SK-N-SH (cell line): ENCODE measurements at regions not wholly inside any gene's neighbourhood (a gene's known extent, or its start where the extent isn't known, plus 50 kb on each side); places are given as distances from the start of the nearest gene placed in this dataset.
A peak's percentile ranks its signal among the peaks of the same experiment; 100 is the strongest.

Experiments
- CTCF ChIA-PET: fragments of 300-600, 350-600 bp; formaldehyde crosslinking; extraction: SDS; loops from one replicate; lab custom pipeline; 2021; lab: Yijun Ruan, JAX
- POLR2A ChIA-PET: fragments of 350-600 bp; sonication (Branson Sonifier 250); formaldehyde crosslinking; extraction: SDS; loops from one replicate; lab custom pipeline; 2020; ENCODE audit warnings: antibody characterized with exemption, inconsistent platforms; lab: Yijun Ruan, JAX
- DNase-seq: peaks from one replicate; pipeline ENCODE4 v3.0.0; 2012
- H2AFZ ChIP-seq: fragments of 200-600 bp; sonication (generic); 2 replicates; pipeline ENCODE4 v1.8.1; 2016; ENCODE audit warnings: antibody characterized with exemption, mild to moderate bottlenecking, low read depth
- H3F3A ChIP-seq: fragments of 200-600 bp; sonication (generic); replicated peaks from 2 replicates; pipeline ENCODE3; 2016; ENCODE audit warnings: antibody characterized with exemption, mild to moderate bottlenecking; ENCODE audit not compliant: insufficient read depth
- H3K27ac ChIP-seq, 2 experiments: fragments of 200-500 bp in 1 of 2; fragments of 200-600 bp in 1 of 2; sonication (Bioruptor generic) in 1 of 2; sonication (generic), shearing (Covaris generic) in 1 of 2; 2 replicates each; pipeline versions ENCODE4 v1.5.1 to v1.6.1; 2014 to 2016; ENCODE audit warnings: low read depth in 2 of 2, inconsistent platforms in 1 of 2, low read length in 1 of 2, mild to moderate bottlenecking in 1 of 2, mixed read lengths in 1 of 2
- H3K27me3 ChIP-seq: fragments of 200-600 bp; sonication (generic), shearing (Covaris generic); 2 replicates; pipeline ENCODE4 v1.6.1; 2016; ENCODE audit warnings: mixed run types; ENCODE audit not compliant: insufficient read depth
- H3K36me3 ChIP-seq, 2 experiments: fragments of 200-500 bp in 1 of 2; fragments of 200-600 bp in 1 of 2; sonication (Bioruptor generic) in 1 of 2; sonication (generic) in 1 of 2; replicated peaks in 1 of 2; 2 replicates each; pipeline versions ENCODE3 to v1.5.1; 2014 to 2016; ENCODE audit warnings: low read length in 1 of 2, mild to moderate bottlenecking in 1 of 2; ENCODE audit not compliant: insufficient read depth in 2 of 2, control insufficient read depth in 1 of 2
- H3K4me1 ChIP-seq, 2 experiments: fragments of 200-500 bp in 1 of 2; fragments of 200-600 bp in 1 of 2; sonication (Bioruptor generic) in 1 of 2; sonication (generic), shearing (Covaris generic) in 1 of 2; 2 replicates each; pipeline versions ENCODE4 v1.5.1 to v1.6.1; 2014 to 2016; ENCODE audit warnings: low read depth in 1 of 2, low read length in 1 of 2, mixed run types in 1 of 2; ENCODE audit not compliant: insufficient read depth in 2 of 2, control insufficient read depth in 1 of 2
- H3K4me2 ChIP-seq: fragments of 200-600 bp; sonication (generic), shearing (Covaris generic); 2 replicates; pipeline ENCODE4 v1.6.1; 2017; ENCODE audit warnings: mixed run types
- H3K4me3 ChIP-seq, 2 experiments: fragments of 200-500 bp in 1 of 2; fragments of 200-600 bp in 1 of 2; sonication (Bioruptor generic) in 1 of 2; sonication (generic), shearing (Covaris generic) in 1 of 2; 2 replicates each; pipeline versions ENCODE4 v1.5.1 to v1.8.1; 2014 to 2016; ENCODE audit warnings: low read depth in 2 of 2, inconsistent platforms in 1 of 2, low read length in 1 of 2, mild to moderate bottlenecking in 1 of 2, mixed read lengths in 1 of 2, moderate library complexity in 1 of 2
- H3K79me2 ChIP-seq: fragments of 200-600 bp; sonication (generic); 2 replicates; pipeline ENCODE4 v1.8.1; 2017; ENCODE audit warnings: mild to moderate bottlenecking; ENCODE audit not compliant: insufficient read depth
- H3K9ac ChIP-seq: fragments of 200-600 bp; sonication (generic); 2 replicates; pipeline ENCODE4 v1.6.1; 2017; ENCODE audit warnings: mixed run types
- H3K9me2 ChIP-seq: fragments of 200-600 bp; sonication (generic); 2 replicates; pipeline ENCODE4 v1.6.1; 2017; ENCODE audit warnings: mixed run types
- H3K9me3 ChIP-seq: fragments of 200-600 bp; sonication (generic); 2 replicates; pipeline ENCODE4 v1.6.1; 2017; ENCODE audit warnings: mixed run types, mild to moderate bottlenecking, moderate library complexity
- H4K20me1 ChIP-seq: fragments of 200-600 bp; sonication (generic); 2 replicates; pipeline ENCODE4 v1.6.1; 2017; ENCODE audit warnings: mild to moderate bottlenecking, mixed run types; ENCODE audit not compliant: insufficient read depth
- CHD2 ChIP-seq: fragments of 150-350 bp; IDR thresholded peaks from 2 replicates; pipeline ENCODE4 v1.6.1; 2018; ENCODE audit warnings: low read length; ENCODE audit not compliant: partially characterized antibody
- CTCF ChIP-seq: fragments of 200-600 bp; sonication (generic); IDR thresholded peaks from 2 replicates; pipeline ENCODE4 v1.6.1; 2017; ENCODE audit warnings: antibody characterized with exemption, mild to moderate bottlenecking, moderate library complexity
- ELF1 ChIP-seq: IDR thresholded peaks from 2 replicates; pipeline ENCODE4 v1.4.0; 2012
- EP300 ChIP-seq, 2 experiments: IDR thresholded peaks; 2 replicates each; pipeline versions ENCODE4 v1.4.0 to v1.6.1; 2012; ENCODE audit warnings: borderline replicate concordance in 1 of 2, low read depth in 1 of 2, low read length in 1 of 2
- EZH2phosphoT487 ChIP-seq: fragments of 200-600 bp; sonication (generic); IDR thresholded peaks from 2 replicates; pipeline ENCODE4 v1.6.1; 2017; ENCODE audit warnings: low read depth, mixed run types, mild to moderate bottlenecking, antibody characterized with exemption, moderate library complexity, borderline replicate concordance
- FOSL2 ChIP-seq: IDR thresholded peaks from 2 replicates; pipeline ENCODE4 v1.4.0; 2012; ENCODE audit warnings: low read depth, mild to moderate bottlenecking, moderate library complexity, borderline replicate concordance
- FOXJ3 ChIP-seq: sonication (generic); formaldehyde crosslinking; IDR thresholded peaks from 2 replicates; pipeline ENCODE4 v1.5.1; 2020; ENCODE audit warnings: mild to moderate bottlenecking, missing genetic modification reagents
- FOXM1 ChIP-seq: IDR thresholded peaks from 2 replicates; pipeline ENCODE4 v1.4.0; 2012; ENCODE audit warnings: low read depth, mild to moderate bottlenecking
- GABPA ChIP-seq: IDR thresholded peaks from 2 replicates; pipeline ENCODE4 v1.4.0; 2012; ENCODE audit warnings: low read depth, mild to moderate bottlenecking
- GATA2 ChIP-seq: sonication (generic); formaldehyde crosslinking; IDR thresholded peaks from 2 replicates; pipeline ENCODE4 v1.5.0; 2020; ENCODE audit warnings: mild to moderate bottlenecking, missing genetic modification reagents
- MXI1 ChIP-seq: IDR thresholded peaks from 2 replicates; pipeline ENCODE4 v1.6.1; 2012; ENCODE audit warnings: mild to moderate bottlenecking, low read depth, low read length, improper control_type of control experiment
- NRF1 ChIP-seq: IDR thresholded peaks from 2 replicates; pipeline ENCODE4 v1.6.1; 2012; ENCODE audit warnings: low read depth, mild to moderate bottlenecking, low read length
- POLR2AphosphoS5 ChIP-seq: IDR thresholded peaks from 2 replicates; pipeline ENCODE4 v1.6.1; 2012; ENCODE audit warnings: low read depth, low read length
- RCOR1 ChIP-seq: fragments of 150-350 bp; IDR thresholded peaks from 2 replicates; pipeline ENCODE4 v1.6.1; 2017; ENCODE audit warnings: antibody characterized with exemption, low read length
- RXRA ChIP-seq: IDR thresholded peaks from 2 replicates; pipeline ENCODE4 v1.4.0; 2012; ENCODE audit warnings: low read depth, mild to moderate bottlenecking, borderline replicate concordance
- TAF1 ChIP-seq: IDR thresholded peaks from 2 replicates; pipeline ENCODE4 v1.6.1; 2012; ENCODE audit warnings: low read depth, mild to moderate bottlenecking, low read length, moderate library complexity, borderline replicate concordance
- TCF12 ChIP-seq: IDR thresholded peaks from 2 replicates; pipeline ENCODE4 v1.4.0; 2012
- WGBS: methylation state at CpG from one replicate; pipeline ENCODE4 v1.1.6; 2017; ENCODE audit warnings: low lambda C conversion rate; 5-methylcytosine and 5-hydroxymethylcytosine counted together
- TF ChIP-seq, protein P1 (sequence below): IDR thresholded peaks from 2 replicates; pipeline ENCODE4 v1.6.1; 2012; ENCODE audit warnings: mild to moderate bottlenecking, low read depth, low read length, moderate library complexity

DNA sequence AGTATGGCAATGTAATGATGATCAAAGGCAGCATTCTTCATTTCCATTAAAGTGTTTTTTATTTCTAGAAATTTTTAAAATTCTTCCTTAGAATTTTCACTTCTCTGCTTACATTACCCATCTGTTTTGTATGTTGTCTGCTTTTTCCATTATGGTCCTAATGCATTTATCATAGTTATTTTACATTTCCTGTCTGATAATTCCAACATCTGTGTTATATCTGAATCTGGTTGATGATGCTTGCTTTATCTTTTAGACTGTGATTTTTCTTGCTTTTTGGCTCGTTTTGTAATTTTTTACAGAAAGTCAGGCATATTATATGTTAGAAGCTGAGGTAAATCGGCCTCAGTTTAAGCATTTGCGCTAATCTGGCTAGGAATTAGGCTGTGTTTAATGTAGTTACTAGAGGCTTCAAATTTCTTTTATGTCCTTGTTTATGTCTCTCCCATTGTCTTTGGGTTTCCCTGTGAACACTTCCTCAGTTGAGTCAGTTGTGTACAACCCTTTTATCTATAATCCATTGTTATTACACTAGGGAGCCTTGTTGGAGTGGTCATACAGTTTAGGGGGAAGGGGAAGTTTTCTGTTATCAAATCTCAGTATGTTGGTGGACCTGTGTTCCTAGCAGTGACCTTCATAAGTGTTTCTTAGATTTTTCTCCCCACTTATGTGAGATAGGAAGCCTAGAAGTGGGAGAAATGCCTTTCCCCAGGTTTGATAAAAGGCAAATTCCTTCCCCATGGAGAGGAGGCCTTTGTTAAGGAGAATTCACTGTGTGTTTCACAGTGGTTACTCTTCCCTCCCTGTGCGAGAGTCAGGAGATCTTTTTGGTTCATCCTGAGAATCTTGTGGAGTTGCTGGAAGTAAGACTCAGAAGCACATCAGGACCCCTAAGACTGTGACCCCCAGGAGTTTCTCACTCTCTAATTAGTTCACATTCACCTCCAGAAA is 437.5 kb downstream of the INSC start:
- WGBS = 26% methylated on average over 4 of the region's 4 CpGs
- Histone ChIP-seq H4K20me1 (no peaks in the 10 kb centered on the region), H3K4me1 (peaks cover 0 to 6% of the 10 kb centered on the region in 2 experiments; a peak in 2 of 4 replicates), H2AFZ (no peak overlapping the region), H3K36me3 (no peaks in the 10 kb centered on the region), H3K79me2 (no peaks in the 10 kb centered on the region)
- DNase-seq = peak; percentile 44
- TF ChIP-seq RXRA = no peak
- 0 out of 2 replicates have a peak, but pooled peaks have one; percentile 49 for TF ChIP-seq FOXJ3 (CRISPR knock-in tag)
- peak; percentile 41 for TF ChIP-seq TCF12
- TF ChIP-seq POLR2AphosphoS5 = no peak
- TF ChIP-seq MXI1 = 0 out of 2 replicates have a peak, but pooled peaks have one; percentile 19
- TF ChIP-seq FOSL2 = no peak
- no peak for TF ChIP-seq NRF1
- TF ChIP-seq, protein P1, sequence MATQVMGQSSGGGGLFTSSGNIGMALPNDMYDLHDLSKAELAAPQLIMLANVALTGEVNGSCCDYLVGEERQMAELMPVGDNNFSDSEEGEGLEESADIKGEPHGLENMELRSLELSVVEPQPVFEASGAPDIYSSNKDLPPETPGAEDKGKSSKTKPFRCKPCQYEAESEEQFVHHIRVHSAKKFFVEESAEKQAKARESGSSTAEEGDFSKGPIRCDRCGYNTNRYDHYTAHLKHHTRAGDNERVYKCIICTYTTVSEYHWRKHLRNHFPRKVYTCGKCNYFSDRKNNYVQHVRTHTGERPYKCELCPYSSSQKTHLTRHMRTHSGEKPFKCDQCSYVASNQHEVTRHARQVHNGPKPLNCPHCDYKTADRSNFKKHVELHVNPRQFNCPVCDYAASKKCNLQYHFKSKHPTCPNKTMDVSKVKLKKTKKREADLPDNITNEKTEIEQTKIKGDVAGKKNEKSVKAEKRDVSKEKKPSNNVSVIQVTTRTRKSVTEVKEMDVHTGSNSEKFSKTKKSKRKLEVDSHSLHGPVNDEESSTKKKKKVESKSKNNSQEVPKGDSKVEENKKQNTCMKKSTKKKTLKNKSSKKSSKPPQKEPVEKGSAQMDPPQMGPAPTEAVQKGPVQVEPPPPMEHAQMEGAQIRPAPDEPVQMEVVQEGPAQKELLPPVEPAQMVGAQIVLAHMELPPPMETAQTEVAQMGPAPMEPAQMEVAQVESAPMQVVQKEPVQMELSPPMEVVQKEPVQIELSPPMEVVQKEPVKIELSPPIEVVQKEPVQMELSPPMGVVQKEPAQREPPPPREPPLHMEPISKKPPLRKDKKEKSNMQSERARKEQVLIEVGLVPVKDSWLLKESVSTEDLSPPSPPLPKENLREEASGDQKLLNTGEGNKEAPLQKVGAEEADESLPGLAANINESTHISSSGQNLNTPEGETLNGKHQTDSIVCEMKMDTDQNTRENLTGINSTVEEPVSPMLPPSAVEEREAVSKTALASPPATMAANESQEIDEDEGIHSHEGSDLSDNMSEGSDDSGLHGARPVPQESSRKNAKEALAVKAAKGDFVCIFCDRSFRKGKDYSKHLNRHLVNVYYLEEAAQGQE = no peak
- no peak for TF ChIP-seq CTCF
- TF ChIP-seq EP300 (IDR thresholded peaks at IDR 0.05; ENCODE audit: borderline replicate concordance in 1 of 2, low read depth in 1 of 2, low read length in 1 of 2) = peak in 1 of 2 experiments; percentile 94; a peak in 2 of 4 replicates
- no peak for TF ChIP-seq TAF1
- TF ChIP-seq CHD2 = peak; percentile 36
- no peak for TF ChIP-seq FOXM1
- TF ChIP-seq RCOR1 = peak; percentile 59; the same call in 1 of the 2 replicates
- TF ChIP-seq GATA2 (CRISPR knock-in tag) = peak; percentile 77
- no peak for TF ChIP-seq ELF1
- TF ChIP-seq GABPA = no peak
- TF ChIP-seq EZH2phosphoT487 = no peak
- TF ChIP-seq, all 33 proteins: peak for 7
- peak overlapping the region in 1 of 2 experiments; percentile 94; a peak in 2 of 4 replicates for H3K27ac ChIP-seq
- CTCF ChIA-PET = interaction anchor here (1.0 to 1.3 kb wide), 2 partner anchors 12 to 70 kb away, joined by 3 read pairs; no protein-coding TSS in a partner anchor
- H3K4me3 ChIP-seq = no peak overlapping the region
- no peaks in the 10 kb centered on the region for H3K9me3 ChIP-seq
- H3K4me2 ChIP-seq = no peak overlapping the region
- no peaks in the 10 kb centered on the region for H3K27me3 ChIP-seq
- H3F3A ChIP-seq = no peaks in the 10 kb centered on the region
- no peaks in the 10 kb centered on the region for H3K9me2 ChIP-seq
- no peak overlapping the region for H3K9ac ChIP-seq
- POLR2A ChIA-PET = no interaction called here
